Fibroblast of skin of right quadriceps (primary cell): ENCODE measurements at regions not wholly inside any gene's neighbourhood (a gene's known extent, or its start where the extent isn't known, plus 50 kb on each side); places are given as distances from the start of the nearest gene placed in this dataset.
"Not testable (repeated sequence)": the region's sequence is repeated elsewhere in the genome, so short reads cannot be mapped to it uniquely, and the experiment has no call there.

Experiments
- DNase-seq: peaks from one replicate; pipeline ENCODE4 v3.0.0-alpha.2; 2013

GRCh38 chr5:162487528-162488525 is 420.3 kb downstream of the GABRG2 start:
- peak; percentile 48 for DNase-seq

GRCh38 chr5:162496100-162496808 is 428.7 kb downstream of the GABRG2 start:
- peak; percentile 59 for DNase-seq

- no peak for DNase-seq
These were observed 429.9 kb downstream of the GABRG2 start for GRCh38 chr5:162497455-162497854.

- DNase-seq, result no peak
These were observed 435.2 kb downstream of the GABRG2 start for GRCh38 chr5:162502780-162503179.

GRCh38 chr5:162503796-162504195 is 436.2 kb downstream of the GABRG2 start:
- DNase-seq, result no peak

GRCh38 chr5:162512935-162513565 is 445.5 kb downstream of the GABRG2 start:
- no peak for DNase-seq

GRCh38 chr5:162514116-162514515 is 446.5 kb downstream of the GABRG2 start:
- peak; percentile 6 for DNase-seq

- no peak for DNase-seq
These were observed 453.3 kb downstream of the GABRG2 start for GRCh38 chr5:162520878-162521277.

GRCh38 chr5:162529209-162529608 is 461.6 kb downstream of the GABRG2 start:
- no peak for DNase-seq

- no peak for DNase-seq
These were observed 462.3 kb downstream of the GABRG2 start for GRCh38 chr5:162529886-162530285.

GRCh38 chr5:162543437-162543836 is 475.9 kb downstream of the GABRG2 start:
- no peak for DNase-seq

GRCh38 chr5:162544905-162545304 is 477.3 kb downstream of the GABRG2 start:
- DNase-seq, result no peak

- no peak for DNase-seq
These were observed 482.7 kb downstream of the GABRG2 start for GRCh38 chr5:162550236-162550635.

- DNase-seq, result no peak
These were observed 490.5 kb downstream of the GABRG2 start for GRCh38 chr5:162558120-162558519.

- no peak for DNase-seq
These were observed 500.1 kb downstream of the GABRG2 start for GRCh38 chr5:162567644-162568043.

GRCh38 chr5:162573758-162574157 is 506.2 kb downstream of the GABRG2 start:
- DNase-seq, result no peak

- DNase-seq, result no peak
These were observed 524.2 kb downstream of the GABRG2 start for GRCh38 chr5:162591724-162592123.

- DNase-seq, result no peak
These were observed 526.3 kb downstream of the GABRG2 start for GRCh38 chr5:162593881-162594280.

GRCh38 chr5:162603443-162604070 is 536.0 kb downstream of the GABRG2 start:
- DNase-seq, result no peak

- DNase-seq, result no peak
These were observed 540.3 kb downstream of the GABRG2 start for GRCh38 chr5:162607879-162608278.

- not testable (repeated sequence) for DNase-seq
These were observed 554.2 kb downstream of the GABRG2 start for GRCh38 chr5:162621726-162622263.

- no peak for DNase-seq
These were observed 556.5 kb downstream of the GABRG2 start for GRCh38 chr5:162624110-162624509.

- DNase-seq, result no peak
These were observed 569.9 kb downstream of the GABRG2 start for GRCh38 chr5:162637481-162637880.
